Esophagus squamous epithelium (tissue), 5 donors: ENCODE measurements at regions not wholly inside any gene's neighbourhood (a gene's known extent, or its start where the extent isn't known, plus 50 kb on each side); places are given as distances from the start of the nearest gene placed in this dataset.

Source experiments
- DNase-seq: peaks from one replicate; lab custom pipeline; 2025; lab: John Stamatoyannopoulos, UW
- H3K27ac ChIP-seq, 4 donors: fragments of 200-600 bp; sonication (generic); one replicate each; pipeline ENCODE4 v1.5.1; 2016 to 2019; ENCODE audit warnings: mild to moderate bottlenecking in 1 of 4
- H3K27me3 ChIP-seq, 4 donors: fragments of 200-600 bp; sonication (generic); 1 replicate in 3 of 4; 2 replicates in 1 of 4; pipeline versions ENCODE4 v1.5.1 to v1.6.0; 2017 to 2021; ENCODE audit warnings: antibody characterized with exemption in 1 of 4
- H3K36me3 ChIP-seq, 3 donors: fragments of 200-600 bp; sonication (generic); one replicate each; pipeline ENCODE4 v1.5.1; 2016 to 2019
- H3K4me1 ChIP-seq, 3 donors: fragments of 200-600 bp; sonication (generic); one replicate each; pipeline ENCODE4 v1.5.1; 2017 to 2019
- H3K4me3 ChIP-seq, 4 donors: fragments of 200-600 bp; sonication (generic); 1 replicate in 3 of 4; 2 replicates in 1 of 4; pipeline ENCODE4 v1.5.1; 2016 to 2019; ENCODE audit warnings: mild to moderate bottlenecking in 2 of 4, moderate library complexity in 1 of 4
- H3K9me3 ChIP-seq, 3 donors: fragments of 200-600 bp; sonication (generic); one replicate each; pipeline ENCODE4 v1.5.1; 2016 to 2019
- POLR2A ChIP-seq, 4 donors: fragments of 450-650 bp; IDR thresholded peaks; one replicate each; pipeline ENCODE4 v1.6.1; 2017; ENCODE audit warnings: antibody characterized with exemption in 4 of 4, mild to moderate bottlenecking in 4 of 4, moderate library complexity in 3 of 4
- WGBS, 2 donors: methylation state at CpG; one replicate each; pipeline ENCODE4 v1.1.5; 2018; 5-methylcytosine and 5-hydroxymethylcytosine counted together
- intact Hi-C: fragments of 100-400 bp; cut with DNase I; formaldehyde crosslinking; loops from one replicate; pipeline ENCODE4 v1.15.0; 2022
- TF ChIP-seq, protein P1 (sequence below), 6 experiments: fragments of 450-650 bp in 4 of 6; fragments of 200-600 bp in 2 of 6; sonication (generic) in 2 of 6; IDR thresholded peaks; one replicate each; pipeline ENCODE4 v1.5.1; 2016 to 2019; ENCODE audit warnings: antibody characterized with exemption in 6 of 6, mild to moderate bottlenecking in 4 of 6, moderate library complexity in 4 of 6
- donor health status: DM: yes; HTN: yes; CAD: no.

GRCh38 chr21:37987668-37988067, 71.4 kb upstream of the KCNJ6 start:
- DNase-seq: no peak
- Histone ChIP-seq H3K27me3 (no peaks in the 10 kb centered on the region), H3K9me3 (no peaks in the 10 kb centered on the region), H3K4me1 (no peaks in the 10 kb centered on the region), H3K36me3 (no peaks in the 10 kb centered on the region), H3K4me3 (no peak overlapping the region), H3K27ac (no peak overlapping the region)
- WGBS, 2 donors: 77 to 86% methylated on average over 5 of the region's 5 CpGs
- TF ChIP-seq, protein P1, sequence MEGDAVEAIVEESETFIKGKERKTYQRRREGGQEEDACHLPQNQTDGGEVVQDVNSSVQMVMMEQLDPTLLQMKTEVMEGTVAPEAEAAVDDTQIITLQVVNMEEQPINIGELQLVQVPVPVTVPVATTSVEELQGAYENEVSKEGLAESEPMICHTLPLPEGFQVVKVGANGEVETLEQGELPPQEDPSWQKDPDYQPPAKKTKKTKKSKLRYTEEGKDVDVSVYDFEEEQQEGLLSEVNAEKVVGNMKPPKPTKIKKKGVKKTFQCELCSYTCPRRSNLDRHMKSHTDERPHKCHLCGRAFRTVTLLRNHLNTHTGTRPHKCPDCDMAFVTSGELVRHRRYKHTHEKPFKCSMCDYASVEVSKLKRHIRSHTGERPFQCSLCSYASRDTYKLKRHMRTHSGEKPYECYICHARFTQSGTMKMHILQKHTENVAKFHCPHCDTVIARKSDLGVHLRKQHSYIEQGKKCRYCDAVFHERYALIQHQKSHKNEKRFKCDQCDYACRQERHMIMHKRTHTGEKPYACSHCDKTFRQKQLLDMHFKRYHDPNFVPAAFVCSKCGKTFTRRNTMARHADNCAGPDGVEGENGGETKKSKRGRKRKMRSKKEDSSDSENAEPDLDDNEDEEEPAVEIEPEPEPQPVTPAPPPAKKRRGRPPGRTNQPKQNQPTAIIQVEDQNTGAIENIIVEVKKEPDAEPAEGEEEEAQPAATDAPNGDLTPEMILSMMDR (IDR thresholded peaks at IDR 0.05): no peak
- TF ChIP-seq POLR2A (IDR thresholded peaks at IDR 0.05): no peak
- intact Hi-C loops: no loop called here

- no peaks in the 10 kb centered on the region for H3K36me3 ChIP-seq
- H3K27me3 ChIP-seq: no peaks in the 10 kb centered on the region
- intact Hi-C loops: no loop called here
- WGBS, 2 donors: 74 to 81% methylated on average over 1 of the region's 1 CpG
- TF ChIP-seq POLR2A (IDR thresholded peaks at IDR 0.05): no peak
- TF ChIP-seq, protein P1 (IDR thresholded peaks at IDR 0.05): no peak
- no peak for DNase-seq
- no peak overlapping the region for H3K27ac ChIP-seq
- H3K9me3 ChIP-seq: no peaks in the 10 kb centered on the region
- H3K4me3 ChIP-seq: no peak overlapping the region
- no peaks in the 10 kb centered on the region for H3K4me1 ChIP-seq
Measured at GRCh38 chr21:37993071-37993470, 76.8 kb upstream of the KCNJ6 start.

DNA sequence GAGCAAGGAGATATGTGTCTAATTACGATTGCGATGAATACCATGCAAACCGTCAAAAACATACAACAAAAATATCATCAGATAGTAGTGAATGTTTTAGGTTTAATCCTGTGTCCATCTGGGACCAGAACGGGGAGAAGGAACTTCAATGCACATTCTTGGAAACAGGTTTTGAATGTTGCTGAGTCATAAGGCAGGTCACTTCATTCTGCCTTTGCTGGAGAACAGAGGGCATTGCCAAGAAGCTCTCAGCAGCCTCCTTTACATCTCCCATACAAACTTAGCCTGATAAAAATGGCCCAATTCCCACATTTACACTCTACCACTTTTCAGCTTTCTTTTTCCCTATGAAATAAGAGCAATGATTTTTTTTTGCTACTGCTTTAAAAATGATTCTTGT, 78.0 kb upstream of the KCNJ6 start:
- intact Hi-C loops: no loop called here
- H3K27me3 ChIP-seq: no peaks in the 10 kb centered on the region
- no peaks in the 10 kb centered on the region for H3K36me3 ChIP-seq
- no peak for TF ChIP-seq POLR2A (IDR thresholded peaks at IDR 0.05)
- TF ChIP-seq, protein P1 (IDR thresholded peaks at IDR 0.05): no peak
- H3K27ac ChIP-seq: no peak overlapping the region
- DNase-seq: no peak
- WGBS, 2 donors: 68 to 81% methylated on average over 4 of the region's 4 CpGs
- H3K4me1 ChIP-seq: no peaks in the 10 kb centered on the region
- no peaks in the 10 kb centered on the region for H3K9me3 ChIP-seq
- H3K4me3 ChIP-seq: no peak overlapping the region

GRCh38 chr21:38012672-38013071, 96.4 kb upstream of the KCNJ6 start:
- WGBS, 2 donors: 72 to 83% methylated on average over 4 of the region's 4 CpGs
- DNase-seq: no peak
- Histone ChIP-seq H3K36me3 (no peaks in the 10 kb centered on the region), H3K4me1 (no peaks in the 10 kb centered on the region), H3K27ac (no peak overlapping the region), H3K4me3 (no peak overlapping the region), H3K27me3 (peaks cover 0 to 9% (median 0%) of the 10 kb centered on the region in 4 donors), H3K9me3 (no peaks in the 10 kb centered on the region)
- intact Hi-C loops: no loop called here
- TF ChIP-seq POLR2A (IDR thresholded peaks at IDR 0.05): no peak
- TF ChIP-seq, protein P1 (IDR thresholded peaks at IDR 0.05): no peak

- Histone ChIP-seq H3K4me3 (no peak overlapping the region), H3K4me1 (no peaks in the 10 kb centered on the region), H3K36me3 (no peaks in the 10 kb centered on the region), H3K27ac (no peak overlapping the region), H3K27me3 (peaks cover 0 to 11% (median 0%) of the 10 kb centered on the region in 4 donors), H3K9me3 (no peaks in the 10 kb centered on the region)
- intact Hi-C loops: no loop called here
- TF ChIP-seq, protein P1 (IDR thresholded peaks at IDR 0.05): no peak
- TF ChIP-seq POLR2A (IDR thresholded peaks at IDR 0.05): no peak
- no peak for DNase-seq
- 49 to 69% methylated on average over 4 of the region's 4 CpGs for WGBS, 2 donors
Measured at GRCh38 chr21:38013741-38014140, 97.5 kb upstream of the KCNJ6 start.
